CD14-positive monocyte (primary cell): ENCODE measurements at regions not wholly inside any gene's neighbourhood (a gene's known extent, or its start where the extent isn't known, plus 50 kb on each side); places are given as distances from the start of the nearest gene placed in this dataset.
A peak's percentile ranks its signal among the peaks of the same experiment; 100 is the strongest.

Experiments
- DNase-seq, 3 donors: peaks; one replicate each; pipeline ENCODE4 v3.0.0-alpha.2; 2011 to 2022
- H2AFZ ChIP-seq: 2 replicates; pipeline ENCODE4 v1.6.0; 2012; ENCODE audit warnings: mild to moderate bottlenecking, low read depth, low read length, inconsistent platforms; ENCODE audit not compliant: insufficient read depth, poor library complexity, severe bottlenecking
- H3K27ac ChIP-seq, 2 donors: 1 replicate in 1 of 2; 2 replicates in 1 of 2; pipeline ENCODE4 v1.5.1; 2012 to 2013; ENCODE audit warnings: low read length in 2 of 2, control low read depth in 1 of 2, inconsistent platforms in 1 of 2, low read depth in 1 of 2, mild to moderate bottlenecking in 1 of 2
- H3K27me3 ChIP-seq, 2 donors: one replicate each; pipeline versions ENCODE4 v1.6.0 to v1.6.1; 2011 to 2013; ENCODE audit warnings: low read length in 2 of 2; ENCODE audit not compliant: control insufficient read depth in 2 of 2, insufficient read depth in 2 of 2
- H3K36me3 ChIP-seq, 2 donors: replicated peaks in 1 of 2; 1 replicate in 1 of 2; 2 replicates in 1 of 2; pipeline versions ENCODE4 v1.5.1 to v1.6.1; 2012 to 2013; ENCODE audit warnings: low read length in 2 of 2, control low read depth in 1 of 2, inconsistent platforms in 1 of 2, mild to moderate bottlenecking in 1 of 2; ENCODE audit not compliant: insufficient read depth in 2 of 2, control insufficient read depth in 1 of 2
- H3K4me1 ChIP-seq, 2 donors: 1 replicate in 1 of 2; 2 replicates in 1 of 2; pipeline versions ENCODE4 v1.5.1 to v1.6.1; 2012 to 2013; ENCODE audit warnings: low read length in 2 of 2, control low read depth in 1 of 2, inconsistent platforms in 1 of 2, mild to moderate bottlenecking in 1 of 2, moderate library complexity in 1 of 2; ENCODE audit not compliant: insufficient read depth in 2 of 2, control insufficient read depth in 1 of 2
- H3K4me2 ChIP-seq: replicated peaks from 2 replicates; pipeline ENCODE3; 2012; ENCODE audit warnings: low read length, moderate library complexity, mild to moderate bottlenecking; ENCODE audit not compliant: poor library complexity, severe bottlenecking; ENCODE audit errors: extremely low read depth
- H3K4me3 ChIP-seq, 3 experiments: fragments of 200-600 bp in 1 of 3; sonication (generic) in 1 of 3; replicated peaks in 1 of 3; 1 replicate in 2 of 3; 2 replicates in 1 of 3; pipeline ENCODE4 v1.5.1; 2011 to 2013; ENCODE audit warnings: low read length in 3 of 3, mild to moderate bottlenecking in 3 of 3, control low read depth in 2 of 3, low read depth in 2 of 3, inconsistent platforms in 1 of 3, moderate library complexity in 1 of 3
- H3K79me2 ChIP-seq: 2 replicates; pipeline ENCODE4 v1.6.0; 2012; ENCODE audit warnings: mild to moderate bottlenecking, control low read depth, inconsistent platforms, low read length, moderate library complexity; ENCODE audit not compliant: insufficient read depth
- H3K9ac ChIP-seq: 2 replicates; pipeline ENCODE4 v1.6.0; 2017; ENCODE audit warnings: low read length, mild to moderate bottlenecking; ENCODE audit not compliant: insufficient read depth, poor library complexity, severe bottlenecking
- H3K9me3 ChIP-seq, 2 donors: replicated peaks in 1 of 2; 1 replicate in 1 of 2; 2 replicates in 1 of 2; pipeline versions ENCODE4 v1.5.1 to v1.6.1; 2012 to 2013; ENCODE audit warnings: low read length in 2 of 2, control low read depth in 1 of 2; ENCODE audit not compliant: control insufficient read depth in 1 of 2, insufficient read depth in 1 of 2
- H4K20me1 ChIP-seq: 2 replicates; pipeline ENCODE4 v1.6.0; 2012; ENCODE audit warnings: mild to moderate bottlenecking, low read length, control low read depth, moderate library complexity; ENCODE audit not compliant: insufficient read depth
- H3K27ac Mint-ChIP-seq, 7 donors: one replicate each; pipeline ENCODE4 v1.8.0; 2020; ENCODE audit warnings: mild to moderate bottlenecking in 7 of 7, mixed read lengths in 7 of 7, moderate library complexity in 6 of 7, inconsistent platforms in 2 of 7
- H3K27me3 Mint-ChIP-seq, 3 donors: one replicate each; pipeline ENCODE4 v1.8.0; 2021 to 2022; ENCODE audit warnings: low read depth in 3 of 3, mild to moderate bottlenecking in 3 of 3, mixed read lengths in 3 of 3, moderate library complexity in 3 of 3, inconsistent platforms in 1 of 3
- H3K36me3 Mint-ChIP-seq, 2 donors: one replicate each; pipeline ENCODE4 v1.8.0; 2020; ENCODE audit warnings: mixed read lengths in 2 of 2, inconsistent platforms in 1 of 2, mild to moderate bottlenecking in 1 of 2
- H3K4me1 Mint-ChIP-seq: one replicate; pipeline ENCODE4 v1.8.0; 2020; ENCODE audit warnings: mild to moderate bottlenecking, mixed read lengths
- H3K4me3 Mint-ChIP-seq, 2 donors: one replicate each; pipeline ENCODE4 v1.8.0; 2020; ENCODE audit warnings: mild to moderate bottlenecking in 2 of 2, mixed read lengths in 2 of 2, moderate library complexity in 1 of 2
- H3K9me3 Mint-ChIP-seq, 7 donors: one replicate each; pipeline ENCODE4 v1.8.0; 2020 to 2022; ENCODE audit warnings: mixed read lengths in 7 of 7, mild to moderate bottlenecking in 6 of 7, moderate library complexity in 6 of 7, inconsistent platforms in 2 of 7
- CTCF ChIP-seq: fragments of 200-600 bp; IDR thresholded peaks from one replicate; pipeline ENCODE4 v1.8.0; 2022; ENCODE audit warnings: antibody characterized with exemption, mild to moderate bottlenecking
- WGBS: methylation state at CpG from one replicate; pipeline ENCODE4 v1.1.5; 2013; ENCODE audit warnings: missing lambda C conversion rate; ENCODE audit not compliant: insufficient coverage; 5-methylcytosine and 5-hydroxymethylcytosine counted together
- intact Hi-C, 2 donors: fragments of 100-400 bp; cut with micrococcal nuclease; formaldehyde crosslinking; loops; one replicate each; pipeline versions ENCODE4 v1.15.0 to v1.15.1; 2023

- DNase-seq, result no peak
- Mint-ChIP-seq H3K27ac (peak overlapping the region in 2 of 7 donors; percentile 12 to 64), H3K36me3 (no peaks in the 10 kb centered on the region), H3K4me1 (peaks cover 33% of the 10 kb centered on the region), H3K9me3 (peaks cover 0 to 3% (median 0%) of the 10 kb centered on the region in 7 donors), H3K4me3 (peak overlapping the region in 1 of 2 donors; percentile 81), H3K27me3 (peaks cover 27 to 37% (median 27%) of the 10 kb centered on the region in 3 donors)
- intact Hi-C loops, result loop anchor here in 1 of 2 donors (5.0 to 10.0 kb wide), 2 partner anchors 82 to 105 kb away; partner anchors contain the start of gene IER5L
- Histone ChIP-seq H3K36me3 (no peaks in the 10 kb centered on the region), H4K20me1 (no peaks in the 10 kb centered on the region), H3K79me2 (no peaks in the 10 kb centered on the region), H3K27me3 (peaks cover 9 to 22% of the 10 kb centered on the region in 2 donors), H2AFZ (no peak overlapping the region), H3K27ac (no peak overlapping the region), H3K4me3 (peak overlapping the region in 1 of 3 experiments; percentile 60), H3K9me3 (no peaks in the 10 kb centered on the region), H3K4me2 (no peak overlapping the region), H3K9ac (no peak overlapping the region), H3K4me1 (peaks cover 28 to 31% of the 10 kb centered on the region in 2 donors)
- TF ChIP-seq CTCF, result no peak
- 90% methylated on average over 6 of the region's 7 CpGs for WGBS
Observed at GRCh38 chr9:129259375-129259774, 81.3 kb upstream of the IER5L start.

GRCh38 chr9:129258823-129259301 is 80.8 kb upstream of the IER5L start:
- Histone ChIP-seq H3K79me2 (no peaks in the 10 kb centered on the region), H4K20me1 (no peaks in the 10 kb centered on the region), H3K27me3 (peaks cover 9 to 22% of the 10 kb centered on the region in 2 donors), H3K4me1 (peaks cover 28 to 31% of the 10 kb centered on the region in 2 donors), H3K4me3 (peak overlapping the region in 1 of 3 experiments; percentile 60), H2AFZ (no peak overlapping the region), H3K36me3 (no peaks in the 10 kb centered on the region), H3K9me3 (no peaks in the 10 kb centered on the region), H3K4me2 (peak overlapping the region; percentile 68), H3K9ac (no peak overlapping the region), H3K27ac (no peak overlapping the region)
- Mint-ChIP-seq H3K4me3 (peak overlapping the region; percentile 57 to 81), H3K4me1 (peaks cover 33% of the 10 kb centered on the region), H3K36me3 (no peaks in the 10 kb centered on the region), H3K27me3 (peaks cover 27 to 39% (median 27%) of the 10 kb centered on the region in 3 donors), H3K9me3 (peaks cover 0 to 3% (median 0%) of the 10 kb centered on the region in 7 donors), H3K27ac (peak overlapping the region in 2 of 7 donors; percentile 12 to 64)
- 16% methylated on average over 11 of the region's 18 CpGs for WGBS
- intact Hi-C loops, result loop anchor here in 1 of 2 donors (5.0 to 10.0 kb wide), 2 partner anchors 82 to 106 kb away; partner anchors contain the start of gene IER5L
- no peak for DNase-seq
- no peak for TF ChIP-seq CTCF
